HepG2 (cell line): ENCODE measurements at regions not wholly inside any gene's neighbourhood (a gene's known extent, or its start where the extent isn't known, plus 50 kb on each side); places are given as distances from the start of the nearest gene placed in this dataset.

Experiments used
- ARNT2 ChIP-seq: sonication (generic); formaldehyde crosslinking; IDR thresholded peaks from 2 replicates; pipeline ENCODE4 v1.8.0; 2022; ENCODE audit warnings: mild to moderate bottlenecking, low read depth, missing genetic modification reagents, moderate library complexity
- DPF2 ChIP-seq: sonication (generic); formaldehyde crosslinking; IDR thresholded peaks from 2 replicates; pipeline ENCODE4 v1.4.0; 2020; ENCODE audit warnings: mild to moderate bottlenecking, low read depth, missing genetic modification reagents, borderline replicate concordance
- EP300 ChIP-seq, 3 experiments: sonication (generic) in 1 of 3; formaldehyde crosslinking in 1 of 3; IDR thresholded peaks; 2 replicates each; pipeline versions ENCODE4 v1.5.1 to v1.6.1; 2011 to 2020; ENCODE audit warnings: low read depth in 2 of 3, low read length in 2 of 3, borderline replicate concordance in 1 of 3, improper control_type of control experiment in 1 of 3, mild to moderate bottlenecking in 1 of 3, missing genetic modification reagents in 1 of 3, moderate library complexity in 1 of 3
- FOXA3 ChIP-seq: IDR thresholded peaks from 2 replicates; pipeline ENCODE4 v1.6.1; 2016; ENCODE audit warnings: missing genetic modification reagents, missing compliant biosample characterization
- HMG20A ChIP-seq: IDR thresholded peaks from 2 replicates; pipeline ENCODE4 v1.6.1; 2016; ENCODE audit warnings: borderline replicate concordance
- HNF4A ChIP-seq: sonication (generic); formaldehyde crosslinking; IDR thresholded peaks from 2 replicates; pipeline ENCODE4 v1.4.0; 2020; ENCODE audit warnings: missing genetic modification reagents
- ISL2 ChIP-seq: sonication (generic); formaldehyde crosslinking; IDR thresholded peaks from 2 replicates; pipeline ENCODE4 v1.5.0; 2020; ENCODE audit warnings: missing genetic modification reagents
- MLLT10 ChIP-seq: sonication (generic); formaldehyde crosslinking; IDR thresholded peaks from 2 replicates; pipeline ENCODE4 v1.4.0; 2020; ENCODE audit warnings: missing genetic modification reagents
- MTF1 ChIP-seq: sonication (generic); formaldehyde crosslinking; IDR thresholded peaks from 2 replicates; pipeline ENCODE4 v1.5.0; 2020; ENCODE audit warnings: missing genetic modification reagents
- NCOA2 ChIP-seq: sonication (generic); formaldehyde crosslinking; IDR thresholded peaks from 2 replicates; pipeline ENCODE4 v1.8.0; 2022; ENCODE audit warnings: inconsistent platforms
- NKX3-1 ChIP-seq: sonication (generic); formaldehyde crosslinking; IDR thresholded peaks from 2 replicates; pipeline ENCODE4 v1.5.0; 2020; ENCODE audit warnings: missing genetic modification reagents
- POGZ ChIP-seq: sonication (generic); formaldehyde crosslinking; IDR thresholded peaks from 2 replicates; pipeline ENCODE4 v1.4.0; 2020; ENCODE audit warnings: mild to moderate bottlenecking, missing genetic modification reagents
- RARA ChIP-seq: IDR thresholded peaks from 2 replicates; pipeline ENCODE4 v1.6.1; 2016; ENCODE audit warnings: missing genetic modification reagents, missing compliant biosample characterization
- RCOR2 ChIP-seq: IDR thresholded peaks from 2 replicates; pipeline ENCODE4 v1.6.1; 2016; ENCODE audit warnings: missing biosample characterization, missing genetic modification reagents
- REPIN1 ChIP-seq: sonication (generic); formaldehyde crosslinking; IDR thresholded peaks from 2 replicates; pipeline ENCODE4 v1.8.0; 2022; ENCODE audit warnings: missing genetic modification reagents, low read depth, mild to moderate bottlenecking, borderline replicate concordance
- RFX3 ChIP-seq: IDR thresholded peaks from 2 replicates; pipeline ENCODE4 v1.6.1; 2016; ENCODE audit warnings: missing biosample characterization, missing genetic modification reagents
- SCMH1 ChIP-seq: sonication (generic); formaldehyde crosslinking; IDR thresholded peaks from 2 replicates; pipeline ENCODE4 v1.9.0; 2021; ENCODE audit warnings: missing genetic modification reagents, mild to moderate bottlenecking, borderline replicate concordance
- SOX13 ChIP-seq, 3 experiments: fragments of 450-650 bp in 1 of 3; sonication (generic) in 1 of 3; formaldehyde crosslinking in 1 of 3; IDR thresholded peaks in 2 of 3; conservative IDR thresholded peaks in 1 of 3; 2 replicates each; pipeline versions ENCODE4 v1.5.0 to v1.6.1; 2016 to 2020; ENCODE audit warnings: antibody characterized with exemption in 1 of 3, mild to moderate bottlenecking in 1 of 3, missing compliant biosample characterization in 1 of 3, missing genetic modification reagents in 1 of 3, moderate library complexity in 1 of 3
- SOX6 ChIP-seq, 2 experiments: fragments of 450-650 bp in 1 of 2; sonication (generic) in 1 of 2; formaldehyde crosslinking in 1 of 2; IDR thresholded peaks; 2 replicates each; pipeline versions ENCODE4 v1.4.0 to v1.6.1; 2017 to 2020; ENCODE audit warnings: antibody characterized with exemption in 1 of 2, mild to moderate bottlenecking in 1 of 2, missing genetic modification reagents in 1 of 2
- SP4 ChIP-seq: sonication (generic); formaldehyde crosslinking; IDR thresholded peaks from 2 replicates; pipeline ENCODE4 v1.8.1; 2023; ENCODE audit warnings: mild to moderate bottlenecking, missing genetic modification reagents
- TCF7 ChIP-seq: sonication (generic); IDR thresholded peaks from 2 replicates; pipeline ENCODE4 v1.6.1; 2016; ENCODE audit warnings: antibody characterized with exemption, low read depth
- TEAD3 ChIP-seq: optimal IDR thresholded peaks from 2 replicates; pipeline ENCODE3; 2016; ENCODE audit warnings: borderline replicate concordance
- XBP1 ChIP-seq: sonication (generic); formaldehyde crosslinking; IDR thresholded peaks from 2 replicates; pipeline ENCODE4 v1.5.0; 2020; ENCODE audit warnings: missing genetic modification reagents
- ZNF17 ChIP-seq: sonication (generic); formaldehyde crosslinking; IDR thresholded peaks from 2 replicates; pipeline ENCODE4 v1.5.0; 2020; ENCODE audit warnings: mild to moderate bottlenecking, missing genetic modification reagents
- ZNF546 ChIP-seq: sonication (generic); formaldehyde crosslinking; conservative IDR thresholded peaks from 2 replicates; pipeline ENCODE4 v1.8.1; 2023; ENCODE audit warnings: mild to moderate bottlenecking, missing genetic modification reagents
- ZNF652 ChIP-seq: IDR thresholded peaks from 2 replicates; pipeline ENCODE4 v1.6.1; 2016; ENCODE audit warnings: low read depth, borderline replicate concordance
- ZSCAN22 ChIP-seq: sonication (generic); formaldehyde crosslinking; IDR thresholded peaks from 2 replicates; pipeline ENCODE4 v1.4.0; 2020; ENCODE audit warnings: mild to moderate bottlenecking, missing genetic modification reagents
- TF ChIP-seq, protein P1 (sequence below), 2 experiments: fragments of 450-650 bp in 1 of 2; sonication (generic) in 1 of 2; formaldehyde crosslinking; IDR thresholded peaks; 2 replicates each; pipeline versions ENCODE4 v1.5.0 to v1.8.0; 2020 to 2022; ENCODE audit warnings: mild to moderate bottlenecking in 1 of 2, missing genetic modification reagents in 1 of 2
- TF ChIP-seq, protein P2 (sequence below): sonication (generic); formaldehyde crosslinking; conservative IDR thresholded peaks from 2 replicates; pipeline ENCODE4 v1.4.0; 2020; ENCODE audit warnings: mild to moderate bottlenecking, missing genetic modification reagents, moderate library complexity

DNA sequence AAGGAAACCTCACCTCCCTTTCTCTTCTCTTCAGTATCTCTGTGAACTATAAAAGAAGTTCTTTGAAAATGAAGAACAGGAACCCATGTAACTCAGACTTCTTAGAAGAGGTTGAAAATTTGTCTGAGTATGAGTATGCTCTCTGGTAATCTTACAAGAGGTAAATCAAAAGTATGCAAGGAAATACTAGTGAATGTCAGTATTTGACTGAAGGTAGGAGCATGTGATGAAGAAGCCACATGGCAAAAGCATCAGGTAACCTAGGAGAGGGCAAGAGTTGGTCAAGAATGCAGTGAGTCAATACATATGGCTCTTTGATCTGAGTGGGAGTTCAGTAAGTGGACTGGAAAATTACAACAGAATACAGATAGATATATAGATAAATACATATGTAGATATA, 133.0 kb upstream of the NECTIN3 start (continued):
- TF ChIP-seq, protein P1, sequence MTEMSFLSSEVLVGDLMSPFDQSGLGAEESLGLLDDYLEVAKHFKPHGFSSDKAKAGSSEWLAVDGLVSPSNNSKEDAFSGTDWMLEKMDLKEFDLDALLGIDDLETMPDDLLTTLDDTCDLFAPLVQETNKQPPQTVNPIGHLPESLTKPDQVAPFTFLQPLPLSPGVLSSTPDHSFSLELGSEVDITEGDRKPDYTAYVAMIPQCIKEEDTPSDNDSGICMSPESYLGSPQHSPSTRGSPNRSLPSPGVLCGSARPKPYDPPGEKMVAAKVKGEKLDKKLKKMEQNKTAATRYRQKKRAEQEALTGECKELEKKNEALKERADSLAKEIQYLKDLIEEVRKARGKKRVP (CRISPR knock-in tag; IDR thresholded peaks at IDR 0.05): 0 out of 4 replicates have a peak, but pooled peaks of 1 of the 2 experiments have one; percentile 37
- TF ChIP-seq ZNF546 (CRISPR knock-in tag): no peak
- 0 out of 2 replicates have a peak, but pooled peaks have one; percentile 36 for TF ChIP-seq ISL2 (CRISPR knock-in tag)
- peak; percentile 45 for TF ChIP-seq HNF4A (CRISPR knock-in tag)
- no peak for TF ChIP-seq ZNF652 (CRISPR knock-in tag)
- no peak for TF ChIP-seq SCMH1 (CRISPR knock-in tag)
- TF ChIP-seq SOX6 (IDR thresholded peaks at IDR 0.05): no peak
- 0 out of 2 replicates have a peak, but pooled peaks have one; percentile 18 for TF ChIP-seq SOX6 (CRISPR knock-in tag; IDR thresholded peaks at IDR 0.05)
- TF ChIP-seq NCOA2 (CRISPR knock-in tag): 0 out of 2 replicates have a peak, but pooled peaks have one; percentile 38
- no peak for TF ChIP-seq SOX13 (IDR thresholded peaks at IDR 0.05)
- peak in 1 of 2 experiments; percentile 57; a peak in 2 of 4 replicates for TF ChIP-seq SOX13 (CRISPR knock-in tag; conservative IDR thresholded peaks at IDR 0.05 in 1 of 2, IDR thresholded peaks at IDR 0.05 in 1 of 2)
- TF ChIP-seq DPF2 (CRISPR knock-in tag): no peak
- no peak for TF ChIP-seq MLLT10
- TF ChIP-seq ZSCAN22 (CRISPR knock-in tag): no peak
- TF ChIP-seq RARA (CRISPR knock-in tag): peak; percentile 92
- no peak for TF ChIP-seq MTF1
- peak; percentile 73 for TF ChIP-seq TEAD3 (CRISPR knock-in tag)
- peak; percentile 66; the same call in 1 of the 2 replicates for TF ChIP-seq TCF7
- TF ChIP-seq POGZ (CRISPR knock-in tag): no peak
- TF ChIP-seq RFX3 (CRISPR knock-in tag): peak; percentile 54
- TF ChIP-seq REPIN1 (CRISPR knock-in tag): no peak
- TF ChIP-seq RCOR2: no peak
- peak in 1 of 2 experiments; percentile 68; a peak in 1 of 4 replicates for TF ChIP-seq EP300 (IDR thresholded peaks at IDR 0.05; ENCODE audit: low read depth in 2 of 2, low read length in 2 of 2)
- TF ChIP-seq EP300 (CRISPR knock-in tag; IDR thresholded peaks at IDR 0.05; ENCODE audit: borderline replicate concordance): no peak
- peak; percentile 82 for TF ChIP-seq FOXA3
- TF ChIP-seq, protein P2, sequence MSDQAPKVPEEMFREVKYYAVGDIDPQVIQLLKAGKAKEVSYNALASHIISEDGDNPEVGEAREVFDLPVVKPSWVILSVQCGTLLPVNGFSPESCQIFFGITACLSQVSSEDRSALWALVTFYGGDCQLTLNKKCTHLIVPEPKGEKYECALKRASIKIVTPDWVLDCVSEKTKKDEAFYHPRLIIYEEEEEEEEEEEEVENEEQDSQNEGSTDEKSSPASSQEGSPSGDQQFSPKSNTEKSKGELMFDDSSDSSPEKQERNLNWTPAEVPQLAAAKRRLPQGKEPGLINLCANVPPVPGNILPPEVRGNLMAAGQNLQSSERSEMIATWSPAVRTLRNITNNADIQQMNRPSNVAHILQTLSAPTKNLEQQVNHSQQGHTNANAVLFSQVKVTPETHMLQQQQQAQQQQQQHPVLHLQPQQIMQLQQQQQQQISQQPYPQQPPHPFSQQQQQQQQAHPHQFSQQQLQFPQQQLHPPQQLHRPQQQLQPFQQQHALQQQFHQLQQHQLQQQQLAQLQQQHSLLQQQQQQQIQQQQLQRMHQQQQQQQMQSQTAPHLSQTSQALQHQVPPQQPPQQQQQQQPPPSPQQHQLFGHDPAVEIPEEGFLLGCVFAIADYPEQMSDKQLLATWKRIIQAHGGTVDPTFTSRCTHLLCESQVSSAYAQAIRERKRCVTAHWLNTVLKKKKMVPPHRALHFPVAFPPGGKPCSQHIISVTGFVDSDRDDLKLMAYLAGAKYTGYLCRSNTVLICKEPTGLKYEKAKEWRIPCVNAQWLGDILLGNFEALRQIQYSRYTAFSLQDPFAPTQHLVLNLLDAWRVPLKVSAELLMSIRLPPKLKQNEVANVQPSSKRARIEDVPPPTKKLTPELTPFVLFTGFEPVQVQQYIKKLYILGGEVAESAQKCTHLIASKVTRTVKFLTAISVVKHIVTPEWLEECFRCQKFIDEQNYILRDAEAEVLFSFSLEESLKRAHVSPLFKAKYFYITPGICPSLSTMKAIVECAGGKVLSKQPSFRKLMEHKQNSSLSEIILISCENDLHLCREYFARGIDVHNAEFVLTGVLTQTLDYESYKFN (CRISPR knock-in tag): peak; percentile 50; the same call in 1 of the 2 replicates
- no peak for TF ChIP-seq NKX3-1
- no peak for TF ChIP-seq SP4
- peak; percentile 70; the same call in 1 of the 2 replicates for TF ChIP-seq HMG20A (CRISPR knock-in tag)
- TF ChIP-seq ARNT2 (CRISPR knock-in tag): no peak
- no peak for TF ChIP-seq ZNF17 (CRISPR knock-in tag)
- no peak for TF ChIP-seq XBP1 (CRISPR knock-in tag)
